ENCODE measurements at regions not wholly inside any gene's neighbourhood (a gene's known extent, or its start where the extent isn't known, plus 50 kb on each side); places are given as distances from the start of the nearest gene placed in this dataset.
"Not testable (repeated sequence)": the region's sequence is repeated elsewhere in the genome, so short reads cannot be mapped to it uniquely, and the experiment has no call there.

GRCh38 chr7:109694149-109695071 is 1124.7 kb downstream of the DNAJB9 start:
- no peak overlapping the region for H3K4me3 ChIP-seq (ENCODE audit: control insufficient read depth, low read depth, low read length)
- no peak for DNase-seq (ENCODE audit: low read depth)
- no peak for TF ChIP-seq CTCF (IDR thresholded peaks at IDR 0.05; ENCODE audit: control insufficient read depth, insufficient read depth, low read depth, low read length, missing control alignments)

- no peak for TF ChIP-seq CTCF (IDR thresholded peaks at IDR 0.05; ENCODE audit: control insufficient read depth, insufficient read depth, low read depth, low read length, missing control alignments)
- H3K4me3 ChIP-seq (ENCODE audit: control insufficient read depth, low read depth, low read length) = no peak overlapping the region
- DNase-seq (ENCODE audit: low read depth) = no peak
Observed at GRCh38 chr7:109695419-109695818, 1125.7 kb downstream of the DNAJB9 start.

- DNase-seq (ENCODE audit: low read depth) = no peak
- H3K4me3 ChIP-seq (ENCODE audit: control insufficient read depth, low read depth, low read length) = no peak overlapping the region
- TF ChIP-seq CTCF (IDR thresholded peaks at IDR 0.05; ENCODE audit: control insufficient read depth, insufficient read depth, low read depth, low read length, missing control alignments) = no peak
Observed at GRCh38 chr7:109696723-109697122, 1127.0 kb downstream of the DNAJB9 start.

GRCh38 chr7:109699661-109700060 is 1130.0 kb downstream of the DNAJB9 start:
- TF ChIP-seq CTCF (IDR thresholded peaks at IDR 0.05; ENCODE audit: control insufficient read depth, insufficient read depth, low read depth, low read length, missing control alignments) = no peak
- no peak for DNase-seq (ENCODE audit: low read depth)
- H3K4me3 ChIP-seq (ENCODE audit: control insufficient read depth, low read depth, low read length) = no peak overlapping the region

- H3K4me3 ChIP-seq (ENCODE audit: control insufficient read depth, low read depth, low read length) = no peak overlapping the region
- TF ChIP-seq CTCF (IDR thresholded peaks at IDR 0.05; ENCODE audit: control insufficient read depth, insufficient read depth, low read depth, low read length, missing control alignments) = no peak
- DNase-seq (ENCODE audit: low read depth) = no peak
Observed at GRCh38 chr7:109713366-109713765, 1143.7 kb downstream of the DNAJB9 start.

- not testable (repeated sequence) for DNase-seq (ENCODE audit: low read depth); H3K4me3 ChIP-seq (ENCODE audit: control insufficient read depth, low read depth, low read length)
Observed at GRCh38 chr7:109719359-109719758, 1149.7 kb downstream of the DNAJB9 start.

GRCh38 chr7:109734601-109735000 is 1164.9 kb downstream of the DNAJB9 start:
- DNase-seq (ENCODE audit: low read depth) = no peak
- no peak for TF ChIP-seq CTCF (IDR thresholded peaks at IDR 0.05; ENCODE audit: control insufficient read depth, insufficient read depth, low read depth, low read length, missing control alignments)
- no peak overlapping the region for H3K4me3 ChIP-seq (ENCODE audit: control insufficient read depth, low read depth, low read length)

Measured in AG09309 (cell line).